ENCODE measurements at regions not wholly inside any gene's neighbourhood (a gene's known extent, or its start where the extent isn't known, plus 50 kb on each side); places are given as distances from the start of the nearest gene placed in this dataset.

DNA sequence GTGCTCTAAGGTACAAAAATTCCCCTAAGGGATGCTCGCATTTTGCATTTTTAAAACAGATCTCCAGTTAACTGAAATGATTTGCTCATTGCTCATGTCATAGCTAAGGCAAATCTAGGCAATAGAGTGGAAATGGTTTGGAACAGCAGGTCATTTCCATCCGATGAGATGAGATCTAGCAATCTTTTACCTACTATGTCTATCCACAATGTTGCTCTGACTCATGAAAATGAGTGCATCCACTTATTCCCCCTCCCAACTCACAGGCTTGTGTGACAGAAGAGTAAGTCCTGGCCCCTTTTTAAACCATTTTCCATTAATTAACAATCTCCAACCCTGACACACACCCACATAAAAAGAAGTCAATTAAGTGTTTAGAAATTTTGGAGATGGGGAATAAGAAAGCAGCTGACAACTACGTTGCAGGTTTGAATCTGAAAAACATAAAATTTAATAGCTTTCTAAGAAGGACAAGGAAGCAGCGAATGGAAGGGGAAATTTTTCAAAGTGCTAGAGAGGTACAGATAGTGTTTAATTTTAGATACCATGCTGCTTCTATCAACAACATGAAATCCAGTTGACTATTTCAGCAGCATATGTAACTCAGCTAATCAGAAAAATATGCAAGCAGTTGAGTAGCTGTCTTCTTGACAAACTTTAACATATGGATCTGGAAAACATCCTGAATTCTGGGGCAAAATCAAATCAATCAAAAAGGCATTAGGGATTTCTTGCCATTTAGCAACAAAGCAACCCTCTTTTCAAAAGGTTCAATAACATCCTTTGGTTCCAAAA lies 112.0 kb downstream of the TMCO5A start:
- DNase-seq = no peak

DNA sequence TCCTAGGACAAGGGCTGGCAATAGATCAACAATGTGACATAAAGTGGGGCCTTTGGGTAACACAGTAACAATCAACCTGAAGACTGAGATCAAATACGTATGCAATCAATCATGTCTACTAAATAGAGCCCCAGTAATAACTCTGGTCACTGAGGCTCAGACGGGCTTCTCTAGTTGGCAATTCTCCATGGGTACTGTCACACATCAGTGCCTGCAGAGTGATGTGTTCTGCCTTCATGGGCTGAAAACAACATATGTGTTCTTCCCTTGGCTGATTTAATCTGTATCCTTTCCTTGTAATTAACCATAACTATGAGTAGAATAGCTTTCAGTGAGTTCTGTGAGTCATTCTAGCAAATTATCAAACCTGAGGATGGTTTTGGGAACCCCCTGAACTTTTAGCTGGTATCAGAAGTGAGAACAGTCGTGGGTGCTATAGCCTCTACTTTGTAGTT lies 113.6 kb downstream of the TMCO5A start:
- peak; percentile 41 for DNase-seq

DNA sequence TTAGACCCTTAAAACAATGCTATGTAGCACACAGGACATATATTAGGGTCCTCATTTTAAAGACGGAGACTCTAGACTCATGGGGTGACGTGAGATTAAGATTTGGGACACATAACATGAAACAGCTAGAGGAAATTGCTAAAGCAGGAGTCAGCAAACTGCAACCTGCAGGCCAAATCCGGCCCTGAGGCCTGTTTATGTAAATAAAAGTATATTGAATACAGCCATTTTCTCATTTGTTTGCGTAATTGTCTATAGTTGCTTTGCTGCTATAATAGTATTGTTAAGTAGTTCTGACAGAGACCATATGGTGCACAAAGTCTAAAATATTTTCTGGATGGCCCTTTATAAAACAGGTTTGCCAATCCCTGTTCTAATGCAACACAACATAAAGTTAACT lies 115.5 kb downstream of the TMCO5A start:
- no peak for DNase-seq

DNA sequence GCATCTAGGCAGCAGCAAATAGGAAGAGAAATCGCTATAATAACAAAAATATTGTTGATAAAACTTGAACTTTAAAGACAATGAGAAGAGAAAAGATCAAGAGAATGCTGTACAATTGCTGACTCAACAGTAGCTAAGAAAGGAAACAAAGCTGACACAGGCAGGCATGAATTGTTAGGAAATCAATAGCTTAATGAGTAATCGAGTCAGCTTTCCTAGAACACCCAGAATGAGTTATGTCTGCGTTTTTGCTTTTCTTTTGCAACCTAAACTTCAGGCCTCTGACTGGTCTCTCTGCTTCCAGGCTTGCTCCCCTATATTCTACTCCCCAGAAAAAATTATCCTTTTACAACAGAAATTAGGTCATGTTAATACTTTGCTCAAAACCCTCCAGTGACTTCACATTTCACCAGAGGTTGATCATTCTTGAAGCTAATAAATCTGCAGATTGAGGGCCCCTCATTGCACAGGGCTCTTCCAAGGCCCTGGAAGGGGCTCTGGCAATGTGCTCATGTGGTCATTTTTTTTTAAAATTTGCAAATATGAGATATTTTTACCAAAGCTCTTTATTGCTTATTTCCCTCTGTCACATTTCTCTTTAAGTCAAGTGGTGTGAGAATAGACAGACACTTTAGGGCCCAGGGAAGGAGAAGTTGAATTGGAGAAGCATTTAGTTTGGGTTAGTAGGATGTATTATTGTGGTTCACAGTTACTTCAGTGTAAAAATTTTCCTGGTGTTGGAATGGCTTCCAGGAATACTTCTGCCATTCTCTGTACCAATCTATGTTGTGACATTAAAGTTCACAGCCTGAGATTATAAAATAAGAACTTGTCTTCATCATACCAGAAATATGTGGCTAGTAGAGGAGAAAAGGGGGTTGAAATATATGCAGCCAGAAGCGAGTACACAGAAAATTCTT lies 116.3 kb downstream of the TMCO5A start:
- no peak for DNase-seq

DNA sequence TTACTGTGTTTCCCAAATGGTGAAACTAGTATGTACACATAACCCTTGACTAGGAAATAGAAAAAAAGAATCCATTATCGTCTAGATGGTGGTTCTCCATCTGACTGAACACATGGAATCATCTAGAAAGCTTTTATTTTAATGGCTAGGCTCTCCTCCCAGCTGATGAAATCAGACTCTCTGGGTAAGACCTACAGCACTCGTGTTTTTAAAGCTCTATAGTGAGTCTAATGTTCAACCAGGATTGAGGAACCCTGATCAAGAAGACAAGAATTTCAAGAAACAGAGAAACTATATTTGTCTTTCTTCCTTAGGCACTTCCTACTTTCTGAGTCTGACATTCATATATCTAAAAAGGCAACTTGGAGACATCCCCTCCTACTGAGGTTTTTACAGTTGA lies 118.8 kb downstream of the TMCO5A start:
- DNase-seq = no peak

DNA sequence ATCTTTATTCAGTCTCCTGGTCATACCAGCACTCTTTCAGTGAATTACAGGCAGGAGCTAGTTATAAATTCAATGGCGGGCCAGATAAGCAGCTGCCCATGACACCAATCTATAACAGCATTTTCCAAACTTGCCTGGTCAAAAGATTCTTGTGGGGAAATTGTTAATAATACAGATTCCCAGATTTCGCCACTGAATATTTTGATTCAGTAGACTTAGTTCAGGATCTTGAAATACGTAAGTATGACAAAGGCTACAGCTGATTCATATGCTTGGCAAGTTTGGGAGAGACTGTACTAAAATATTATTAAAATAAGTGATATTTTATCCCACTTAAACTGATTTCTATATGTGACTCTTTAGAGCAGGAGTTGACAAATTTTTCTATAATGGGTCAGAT lies 119.3 kb downstream of the TMCO5A start:
- no peak for DNase-seq

DNA sequence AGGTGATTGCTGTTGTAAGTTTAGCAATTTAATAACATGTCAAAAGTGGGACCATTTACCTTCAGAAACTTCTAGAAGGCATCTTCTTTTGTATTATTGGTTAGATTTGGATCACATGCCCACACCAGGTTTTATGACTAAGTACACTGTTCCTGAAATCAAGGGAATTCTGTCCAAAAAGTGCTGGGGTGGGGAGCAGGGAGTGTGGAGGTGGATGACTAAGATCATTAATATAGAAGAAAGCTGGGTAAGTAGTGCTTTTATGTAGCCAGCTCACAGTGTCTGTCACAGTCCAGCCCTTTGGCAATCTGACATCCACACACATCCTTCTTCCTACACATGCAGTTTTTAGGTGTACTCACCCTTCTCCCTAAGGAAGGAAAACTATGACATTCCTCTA lies 120.0 kb downstream of the TMCO5A start:
- no peak for DNase-seq

DNA sequence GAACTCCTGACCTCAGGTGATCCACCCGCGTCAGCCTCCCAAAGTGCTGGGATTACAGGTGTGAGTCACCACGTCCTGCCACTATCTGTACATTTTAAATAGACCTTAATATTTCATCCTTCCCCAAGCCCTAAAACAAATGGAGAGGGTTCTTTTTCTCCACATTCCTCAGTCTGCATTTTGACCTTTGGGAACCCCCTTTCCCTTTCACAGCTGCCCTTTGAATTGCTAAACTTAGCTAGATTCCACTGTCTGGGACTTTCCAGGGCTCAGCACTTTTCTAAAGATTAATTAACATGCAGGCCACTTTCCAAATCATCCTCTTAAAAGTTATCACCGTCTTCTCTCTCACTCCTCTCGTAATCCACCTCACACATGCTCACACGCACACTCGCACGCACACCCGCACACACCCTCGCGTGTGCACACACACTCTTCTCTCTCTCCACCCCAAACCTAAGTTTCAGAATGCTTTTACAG lies 124.2 kb downstream of the TMCO5A start:
- no peak for DNase-seq

DNA sequence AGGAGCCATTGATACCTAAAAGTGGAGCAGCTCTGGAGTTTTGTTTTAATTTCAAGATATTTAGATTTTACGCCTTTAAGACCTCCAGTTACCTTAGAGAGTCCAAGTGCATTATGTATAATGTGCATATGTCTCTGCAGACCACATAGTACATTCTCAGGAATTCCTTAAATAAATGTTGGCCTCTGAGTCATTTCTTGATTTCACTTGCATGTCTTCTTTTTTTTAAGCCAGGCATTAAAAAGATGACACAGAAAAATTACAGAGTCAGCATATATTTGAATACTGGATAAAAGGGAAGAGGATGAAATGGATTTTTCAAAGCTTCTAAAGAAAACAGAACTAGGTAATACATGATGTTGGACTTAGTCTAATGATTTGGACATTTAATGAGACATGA lies 125.2 kb downstream of the TMCO5A start:
- DNase-seq = no peak

DNA sequence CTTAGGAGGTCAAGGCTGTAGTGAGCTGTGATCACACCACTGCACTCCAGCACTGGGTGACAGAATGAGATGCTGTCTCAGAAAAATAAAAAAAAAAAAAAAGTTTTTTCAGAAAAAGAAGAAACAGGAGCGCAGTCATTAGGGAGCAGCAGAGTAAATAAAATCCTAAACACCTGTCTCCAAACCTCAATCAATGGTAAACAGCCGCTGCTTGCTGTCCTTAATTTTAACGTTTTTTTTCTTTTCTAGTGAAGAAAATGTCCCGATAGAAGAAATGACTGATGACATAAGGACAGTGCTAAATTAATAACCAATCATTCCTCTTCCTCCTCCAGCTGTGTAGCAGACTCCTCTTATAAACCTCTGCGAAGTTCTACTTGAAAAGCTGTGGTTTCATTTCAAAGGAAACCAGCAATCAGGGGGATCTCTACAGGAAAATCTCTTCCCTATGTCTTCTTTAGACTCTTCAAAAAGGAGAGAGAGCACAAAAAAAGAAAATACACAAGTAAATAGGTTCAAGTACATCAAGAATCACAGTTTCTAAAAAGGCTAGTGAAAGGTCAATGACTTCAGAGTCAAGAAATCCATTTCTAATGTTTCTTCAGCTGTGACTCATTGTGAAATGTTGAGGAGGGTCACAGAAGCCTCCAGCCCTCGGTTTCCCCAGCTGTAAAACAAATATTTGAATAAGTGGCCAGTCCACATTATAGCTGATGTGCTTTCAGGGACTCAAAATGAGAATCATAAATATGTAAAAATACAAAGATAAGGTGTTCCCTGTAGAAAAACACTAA lies 127.6 kb downstream of the TMCO5A start:
- DNase-seq = no peak

DNA sequence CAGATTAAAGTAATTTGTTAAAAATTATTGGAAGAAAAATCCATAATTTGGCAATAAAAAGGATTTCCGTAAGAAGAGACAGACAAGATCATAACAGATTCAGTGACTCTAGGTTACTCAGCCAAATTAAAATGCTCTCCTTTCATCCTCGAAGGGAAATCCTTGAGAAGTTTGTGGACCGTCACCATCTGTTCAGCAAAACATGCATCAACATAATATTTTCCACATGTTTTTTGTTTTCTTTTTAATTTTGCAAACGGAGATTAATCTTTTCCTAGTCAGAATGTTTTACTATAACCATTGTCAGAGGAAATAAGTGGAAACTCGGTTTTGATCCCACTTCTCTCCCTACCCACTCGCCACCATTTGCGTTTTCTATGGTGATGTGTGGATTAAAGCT lies 128.3 kb downstream of the TMCO5A start:
- DNase-seq = no peak

DNA sequence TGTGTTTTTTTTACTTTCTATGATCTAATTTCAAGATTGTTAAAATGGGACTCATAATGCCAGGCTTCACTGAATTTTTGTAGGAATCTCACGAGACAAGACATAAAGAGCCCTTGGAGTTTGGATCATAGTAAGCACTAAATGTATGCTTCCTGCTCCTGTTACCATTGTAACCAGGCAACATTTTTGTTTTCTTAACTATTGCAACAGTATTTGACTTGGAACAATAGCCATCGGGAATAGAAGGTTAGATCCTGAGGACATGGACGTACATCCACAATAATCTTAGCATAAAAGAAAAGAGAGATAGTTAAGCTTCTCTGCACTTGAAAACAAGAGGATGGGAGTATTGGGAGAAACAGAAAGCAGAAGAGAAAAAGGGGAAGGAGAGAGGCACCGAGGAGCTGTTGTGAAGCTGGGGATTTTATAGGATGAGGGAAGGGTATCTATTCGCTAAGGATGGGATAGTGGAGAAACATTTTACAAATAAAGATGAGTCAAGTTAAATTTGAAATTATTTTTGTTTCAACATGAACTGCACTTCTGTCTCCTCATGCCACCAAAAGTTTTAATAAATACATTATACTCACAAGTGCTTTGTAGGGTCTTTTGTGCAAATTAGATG lies 131.4 kb downstream of the TMCO5A start:
- DNase-seq = no peak

DNA sequence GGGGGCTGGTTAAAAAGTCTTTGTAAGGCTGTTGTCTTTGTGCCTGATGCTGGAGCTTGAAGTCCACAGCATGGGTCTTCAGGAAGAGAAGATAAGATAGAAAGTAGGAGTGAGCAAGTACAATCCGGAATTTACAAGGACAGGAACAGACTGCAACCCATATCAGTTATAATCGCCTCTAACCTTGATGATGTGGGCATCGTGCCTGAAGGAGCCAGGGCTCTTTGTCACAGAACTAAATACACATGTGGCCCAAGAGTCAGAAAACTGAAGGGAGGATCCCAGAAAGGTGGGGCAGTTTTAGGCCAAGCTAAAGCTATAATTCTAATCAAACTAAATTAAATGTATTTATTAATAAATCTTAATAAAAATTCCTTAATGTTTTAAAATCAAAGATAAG lies 132.2 kb downstream of the TMCO5A start:
- DNase-seq = no peak

DNA sequence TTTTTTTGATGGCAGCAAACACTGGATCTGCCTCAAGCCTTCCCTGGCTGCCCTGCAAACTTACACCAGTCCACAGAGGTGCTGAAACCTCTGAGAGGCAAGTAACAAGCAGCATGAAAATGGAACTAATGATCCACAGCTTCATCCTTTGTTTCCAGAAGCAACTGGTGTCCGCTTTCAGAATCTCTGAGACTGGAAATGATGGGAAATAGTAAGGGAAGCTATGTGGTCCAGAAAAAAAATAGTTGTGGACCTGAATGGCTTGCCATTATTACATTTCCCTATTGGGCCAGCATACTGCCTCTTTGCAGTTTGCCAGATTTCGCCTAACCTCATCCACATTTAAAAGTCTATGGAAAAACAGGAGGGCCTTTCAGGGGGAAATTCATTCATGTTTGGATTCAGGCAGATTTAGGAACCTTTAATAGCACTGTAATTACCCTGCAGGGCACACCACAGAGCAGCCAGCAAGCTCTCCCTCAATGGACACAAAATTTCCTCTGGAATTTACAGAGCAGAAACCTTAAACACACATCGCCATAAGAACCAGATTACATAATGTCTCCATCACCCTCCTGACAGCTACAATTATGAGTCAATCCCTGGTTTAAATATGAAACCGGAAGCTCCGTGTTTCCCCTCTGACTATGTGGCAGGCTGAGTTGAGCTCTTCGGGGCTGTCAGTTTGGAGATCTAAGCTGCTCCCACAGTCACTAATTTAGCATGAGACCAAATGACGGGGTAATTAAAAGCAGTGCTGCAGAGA lies 134.4 kb downstream of the TMCO5A start:
- DNase-seq = peak; percentile 20

DNA sequence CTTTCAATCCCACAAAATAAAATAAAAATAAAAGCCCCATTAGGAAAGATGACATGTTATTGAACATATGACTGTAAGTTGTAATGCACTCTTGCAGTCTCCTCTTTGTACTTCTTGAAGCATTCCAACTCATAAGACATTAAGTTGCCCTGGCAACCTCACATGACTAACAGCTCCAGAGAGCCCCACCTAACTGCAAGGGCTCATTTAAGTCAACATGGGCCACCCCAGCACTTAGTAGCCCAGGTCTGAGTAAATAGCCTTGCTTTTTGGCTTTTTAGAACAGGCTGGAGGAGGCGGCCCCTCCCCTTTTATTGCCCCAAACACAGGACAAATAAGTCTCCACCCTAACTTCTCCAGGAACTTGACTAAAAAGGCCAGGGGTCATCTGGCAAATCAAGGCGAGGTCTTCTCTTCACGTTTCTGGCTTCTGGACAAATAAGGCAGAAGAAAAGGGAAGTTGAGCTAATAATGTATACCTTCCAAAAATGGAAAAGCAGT lies 135.1 kb downstream of the TMCO5A start:
- no peak for DNase-seq

DNA sequence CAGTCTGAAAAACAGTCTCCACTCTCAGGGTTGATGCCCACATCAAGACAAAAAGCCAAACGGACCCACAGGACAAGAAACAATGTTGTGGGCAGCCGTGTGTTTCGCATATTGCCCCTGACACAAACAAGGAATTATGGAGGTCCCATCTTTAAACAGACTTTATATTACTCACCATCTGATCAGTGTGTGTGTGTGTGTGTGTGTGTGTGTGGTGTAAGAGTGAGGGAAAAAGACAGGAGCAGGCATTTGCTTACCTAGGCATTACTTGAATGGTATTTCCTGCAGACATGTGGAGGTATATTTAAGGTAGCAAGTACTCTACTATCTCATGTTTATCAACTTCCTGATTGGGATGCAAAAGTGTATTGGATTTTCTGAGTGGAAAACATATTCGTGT lies 136.3 kb downstream of the TMCO5A start:
- no peak for DNase-seq

DNA sequence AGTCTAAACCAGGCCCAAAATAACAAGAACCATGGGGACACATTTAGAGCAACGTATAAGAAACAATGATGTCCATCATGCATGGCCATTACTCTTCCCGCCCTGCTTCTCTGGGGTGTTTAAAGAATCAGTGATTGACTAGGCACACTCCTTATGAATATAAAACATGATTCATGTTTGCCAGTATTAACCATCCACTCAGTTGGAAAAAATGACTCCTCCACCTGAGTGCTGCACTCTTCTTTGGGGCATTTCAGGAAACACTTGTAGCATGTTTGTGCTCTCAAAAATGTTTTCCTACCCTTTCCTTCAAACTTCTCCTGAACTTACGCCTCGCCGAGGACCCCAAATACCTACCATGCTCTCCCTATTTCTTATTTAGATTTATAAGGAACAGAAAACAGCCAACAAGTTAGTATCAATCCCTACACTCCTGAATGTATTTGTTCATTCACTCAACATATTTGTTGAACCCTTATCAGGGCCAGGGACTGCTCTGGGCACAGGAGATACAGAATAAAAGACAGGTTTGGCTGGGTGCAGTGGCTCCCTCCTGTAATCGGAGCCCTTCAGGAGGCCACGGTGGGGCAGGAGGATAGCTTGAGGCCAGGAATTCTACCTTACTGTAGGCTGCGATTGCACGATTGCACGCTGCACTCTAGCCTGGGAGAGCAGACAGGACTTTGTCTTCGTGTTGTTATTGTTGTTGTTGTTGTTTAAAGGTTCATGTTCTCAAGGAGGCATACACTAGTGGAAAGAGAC lies 137.0 kb downstream of the TMCO5A start:
- DNase-seq = no peak

DNA sequence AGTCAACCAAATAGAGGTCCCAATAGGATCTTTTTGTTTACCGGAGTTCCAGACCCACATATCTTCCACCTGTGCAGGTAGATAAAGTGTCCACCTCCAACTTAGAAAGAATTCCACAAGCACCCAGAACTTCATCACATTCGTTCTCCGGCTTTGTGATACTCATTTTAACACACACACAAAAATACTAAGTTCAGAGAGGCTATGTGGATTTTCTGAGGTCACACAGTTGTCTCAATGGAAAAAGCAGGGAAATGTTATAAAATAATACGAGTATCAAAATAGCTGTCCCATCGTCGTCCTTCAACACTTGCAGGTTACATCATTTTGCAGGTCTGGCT lies 137.5 kb downstream of the TMCO5A start:
- DNase-seq = no peak

DNA sequence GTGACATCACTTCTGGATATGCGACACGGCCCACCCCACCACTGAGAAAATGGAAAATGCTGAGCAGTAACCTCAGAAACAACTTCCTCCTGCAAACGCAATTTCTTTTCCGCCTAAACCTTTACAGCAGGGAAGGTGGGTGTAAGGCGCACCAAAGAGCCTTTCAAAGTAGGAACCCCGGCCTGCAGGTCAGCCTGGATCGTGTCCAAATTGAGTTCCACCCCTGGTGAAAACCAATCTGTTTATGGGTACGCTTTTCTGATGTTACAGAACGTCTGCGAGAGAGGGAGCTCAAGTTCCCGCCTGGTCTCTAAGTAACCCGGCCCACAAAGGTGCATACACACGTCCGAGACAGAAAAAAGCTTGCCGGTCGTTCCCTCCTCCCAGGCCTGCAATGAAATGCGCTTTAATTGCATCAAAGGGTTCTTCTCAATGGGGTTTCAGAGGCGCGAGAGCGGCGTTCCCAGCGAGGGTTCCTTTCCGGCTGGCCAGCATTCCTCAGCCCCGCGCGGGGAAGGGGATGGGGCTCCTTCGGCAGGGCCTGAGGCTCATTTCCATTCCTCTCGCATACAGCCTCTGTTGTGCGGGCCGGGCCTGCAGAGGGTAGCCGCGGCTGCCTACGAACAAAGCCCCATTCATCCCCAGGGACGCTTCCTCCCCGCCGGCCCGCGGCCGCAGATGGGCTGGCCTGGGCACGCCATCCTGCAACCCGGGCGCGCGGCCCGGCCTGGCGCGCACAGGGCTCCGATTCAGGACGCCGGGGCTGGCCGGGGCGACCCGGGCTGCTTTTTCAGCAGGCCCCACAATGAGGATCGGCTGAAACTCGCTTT lies 138.1 kb downstream of the TMCO5A start:
- no peak for DNase-seq

All from NCI-H1694 treated with DMSO at 0.1 percent for 48 hours (cell line).